SK-N-MC (cell line): ENCODE measurements at regions not wholly inside any gene's neighbourhood (a gene's known extent, or its start where the extent isn't known, plus 50 kb on each side); places are given as distances from the start of the nearest gene placed in this dataset.

ENCODE experiments used
- EZH2 ChIP-seq: fragments of 200-600 bp; sonication (generic); IDR thresholded peaks from one replicate; pipeline ENCODE4 v1.6.1; 2017; ENCODE audit warnings: antibody characterized with exemption
- FOXP2 ChIP-seq: optimal IDR thresholded peaks from 2 replicates; pipeline ENCODE3; 2011; ENCODE audit warnings: mild to moderate bottlenecking, moderate library complexity; ENCODE audit not compliant: insufficient read depth; ENCODE audit errors: extremely low read length, control extremely low read depth
- POLR2AphosphoS5 ChIP-seq: IDR thresholded peaks from 2 replicates; pipeline ENCODE4 v1.6.1; 2012; ENCODE audit warnings: mild to moderate bottlenecking, low read depth, low read length, borderline replicate concordance

- TF ChIP-seq EZH2 (no peak), POLR2AphosphoS5 (no peak), FOXP2 (no peak)
Measured at GRCh38 chr1:65054481-65054880, 88.1 kb upstream of the JAK1 start.
